Fibroblast of lung (primary cell): ENCODE measurements at regions not wholly inside any gene's neighbourhood (a gene's known extent, or its start where the extent isn't known, plus 50 kb on each side); places are given as distances from the start of the nearest gene placed in this dataset.

ENCODE experiments used
- CTCF ChIP-seq, 2 donors: IDR thresholded peaks in 1 of 2; conservative IDR thresholded peaks in 1 of 2; 1 replicate in 1 of 2; 2 replicates in 1 of 2; pipeline ENCODE4 v1.5.1; 2011 to 2012; ENCODE audit warnings: low read length in 2 of 2, control low read depth in 1 of 2, inconsistent platforms in 1 of 2, low read depth in 1 of 2, mild to moderate bottlenecking in 1 of 2
- EZH2 ChIP-seq: IDR thresholded peaks from 2 replicates; pipeline ENCODE4 v1.5.1; 2012; ENCODE audit warnings: low read length, control low read depth, mild to moderate bottlenecking; ENCODE audit errors: missing control alignments

GRCh38 chr21:35204125-35204524, 155.0 kb upstream of the RUNX1 start:
- no peak for TF ChIP-seq CTCF (conservative IDR thresholded peaks at IDR 0.05 in 1 of 2, IDR thresholded peaks at IDR 0.05 in 1 of 2; ENCODE audit: low read depth in 1 of 2, low read length in 2 of 2)
- TF ChIP-seq EZH2: no peak
